Heart right ventricle (tissue), 16 donors: ENCODE measurements at regions not wholly inside any gene's neighbourhood (a gene's known extent, or its start where the extent isn't known, plus 50 kb on each side); places are given as distances from the start of the nearest gene placed in this dataset.

Experiments used
- ATAC-seq, 8 donors: fragments of 200-7000 bp; cut with Tn5 transposase; one replicate each; pipeline ENCODE4 v1.9.1; 2020; ENCODE audit warnings: mild to moderate bottlenecking in 8 of 8, moderate library complexity in 8 of 8, moderate number of reproducible peaks in 1 of 8
- DNase-seq, 2 donors: peaks; one replicate each; pipeline ENCODE4 v3.0.0-alpha.2; 2020
- H3K27ac ChIP-seq, 10 donors: fragments of 200-600 bp; sonication (generic) in 2 of 10; one replicate each; pipeline versions ENCODE4 v1.5.0 to v1.8.0; 2020 to 2022; ENCODE audit warnings: mild to moderate bottlenecking in 3 of 10
- H3K27me3 ChIP-seq, 7 donors: fragments of 200-600 bp; one replicate each; pipeline ENCODE4 v1.8.0; 2021 to 2022; ENCODE audit warnings: mild to moderate bottlenecking in 2 of 7
- H3K36me3 ChIP-seq, 9 donors: fragments of 200-600 bp; sonication (generic) in 1 of 9; one replicate each; pipeline versions ENCODE4 v1.5.0 to v1.8.0; 2020 to 2022; ENCODE audit warnings: mild to moderate bottlenecking in 2 of 9
- H3K4me1 ChIP-seq, 9 donors: fragments of 200-600 bp; sonication (generic) in 1 of 9; one replicate each; pipeline versions ENCODE4 v1.5.0 to v1.8.0; 2020 to 2022; ENCODE audit warnings: mild to moderate bottlenecking in 4 of 9
- H3K4me3 ChIP-seq, 10 donors: fragments of 200-600 bp; sonication (generic) in 2 of 10; one replicate each; pipeline versions ENCODE4 v1.5.0 to v1.8.0; 2020 to 2022; ENCODE audit warnings: mild to moderate bottlenecking in 7 of 10, moderate library complexity in 2 of 10
- H3K9me3 ChIP-seq, 11 donors: fragments of 200-600 bp in 10 of 11; sonication (generic) in 2 of 11; one replicate each; pipeline versions ENCODE4 v1.5.0 to v1.8.0; 2013 to 2022; ENCODE audit warnings: mild to moderate bottlenecking in 2 of 11, control low read depth in 1 of 11, moderate library complexity in 1 of 11
- WGBS, 2 donors: extraction: QIAGEN DNeasy Blood & Tissue Kit; methylation state at CpG; one replicate each; pipeline ENCODE4 v1.1.7; 2013; ENCODE audit warnings: inconsistent platforms in 1 of 2; 5-methylcytosine and 5-hydroxymethylcytosine counted together
- intact Hi-C, 10 donors: fragments of 100-400 bp; cut with DNase I; formaldehyde crosslinking; loops; one replicate each; pipeline versions ENCODE4 v1.11.1 to v1.14.2; 2022
- TF ChIP-seq, protein P1 (sequence below), 9 donors: fragments of 200-600 bp; sonication (generic) in 2 of 9; IDR thresholded peaks; one replicate each; pipeline versions ENCODE4 v1.5.0 to v1.8.0; 2021 to 2022; ENCODE audit warnings: antibody characterized with exemption in 9 of 9, mild to moderate bottlenecking in 5 of 9, moderate library complexity in 1 of 9
- donor health status: Arrhythmogenic right ventricular cardiomyopathy.
- donor health status: ischemic (EF 13 %, LVEDD 7.1; RV severe dilation, severe dysfunction).
- donor health status: healthy with polysubstance abuse.
- donor health status: DM: no; HTN: yes; CAD: no.
- donor health status: DM: no; HTN: no; CAD: no.
- donor health status: ischemic (EF 25% LVEDD 6.9; RV normal size, moderate dysfunction).
- donor health status: ischemic (EF 25% LVEDD 5.7; RV mildly dilated, moderate dysfunction).
- donor health status: healthy.
- donor health status: DM: yes; HTN: yes; CAD: no.
- donor health status: Ischemic cardiomyopathy.
- donor health status: ischemic (EF 35%, LVEDD 5.7; RV mildly dilated, moderate dysfunction).
- donor health status: nonischemic (EF 11% LVEDD 7.7; RV severe dilation, severe dysfunction).
- donor health status: DM: yes; HTN: yes; CAD: no.
- donor health status: PGD.
- donor health status: ischemic (EF 29% LVEDD 5.4; RV normal size, mild dysfunction).
- donor health status: nonischemic (EF 23%, LVEDD 6.1; RV moderate dilation, normal function).

DNA sequence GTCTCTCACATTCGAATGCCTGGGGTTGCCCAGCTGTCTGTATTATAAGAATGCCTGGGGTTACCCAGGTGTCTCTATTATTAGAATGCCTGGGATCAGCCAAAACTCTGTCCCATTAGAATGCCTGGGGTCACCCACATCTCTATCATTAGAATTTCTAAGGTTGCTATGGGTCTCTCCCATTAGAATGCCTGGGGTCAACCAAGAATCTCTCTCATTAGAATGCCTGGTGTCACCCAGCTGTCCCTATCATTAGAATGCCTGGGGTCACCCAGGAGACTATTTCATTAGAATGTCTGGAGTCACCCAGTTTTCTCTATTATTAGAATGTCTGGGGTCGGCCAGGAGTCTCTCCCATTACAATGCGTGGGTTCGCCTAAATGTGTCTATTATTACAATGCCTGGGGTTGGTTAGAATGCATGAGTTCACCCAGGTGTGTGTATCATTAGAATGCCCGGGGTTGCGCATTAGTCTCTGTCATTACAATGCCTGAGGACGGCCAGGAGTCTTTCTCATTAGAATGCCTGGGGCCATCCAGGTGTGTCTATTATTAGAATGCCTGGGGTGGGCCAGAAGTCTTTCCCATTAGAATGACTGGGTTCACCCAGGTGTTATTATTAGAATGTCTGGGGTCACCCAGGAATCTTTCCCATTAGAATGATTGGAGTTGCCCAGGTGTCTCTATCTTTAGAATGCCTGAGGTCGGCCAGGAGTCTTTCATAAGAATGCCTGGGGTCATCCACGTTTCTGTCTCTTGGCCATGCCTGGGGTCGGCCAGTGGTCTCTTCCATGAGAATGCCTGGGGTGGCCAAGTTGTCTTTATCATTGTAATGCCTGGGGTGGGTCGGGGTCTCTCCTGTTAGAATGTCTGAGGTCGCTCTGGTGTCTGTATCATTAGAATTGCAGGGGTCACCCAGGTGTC lies 59.6 kb downstream of the RNF187 start:
- DNase-seq (no peak), ATAC-seq (no peak)
- 76 to 78% methylated on average over 12 of the region's 12 CpGs for WGBS, 2 donors
- peaks cover 0 to 11% (median 0%) of the 10 kb centered on the region in 9 donors for H3K4me1 ChIP-seq
- intact Hi-C loops, result no loop called here
- H3K27me3 ChIP-seq, result peaks cover 0 to 13% (median 0%) of the 10 kb centered on the region in 7 donors
- H3K4me3 ChIP-seq, result no peak overlapping the region
- no peaks in the 10 kb centered on the region for H3K9me3 ChIP-seq
- H3K36me3 ChIP-seq, result no peaks in the 10 kb centered on the region
- TF ChIP-seq, protein P1, sequence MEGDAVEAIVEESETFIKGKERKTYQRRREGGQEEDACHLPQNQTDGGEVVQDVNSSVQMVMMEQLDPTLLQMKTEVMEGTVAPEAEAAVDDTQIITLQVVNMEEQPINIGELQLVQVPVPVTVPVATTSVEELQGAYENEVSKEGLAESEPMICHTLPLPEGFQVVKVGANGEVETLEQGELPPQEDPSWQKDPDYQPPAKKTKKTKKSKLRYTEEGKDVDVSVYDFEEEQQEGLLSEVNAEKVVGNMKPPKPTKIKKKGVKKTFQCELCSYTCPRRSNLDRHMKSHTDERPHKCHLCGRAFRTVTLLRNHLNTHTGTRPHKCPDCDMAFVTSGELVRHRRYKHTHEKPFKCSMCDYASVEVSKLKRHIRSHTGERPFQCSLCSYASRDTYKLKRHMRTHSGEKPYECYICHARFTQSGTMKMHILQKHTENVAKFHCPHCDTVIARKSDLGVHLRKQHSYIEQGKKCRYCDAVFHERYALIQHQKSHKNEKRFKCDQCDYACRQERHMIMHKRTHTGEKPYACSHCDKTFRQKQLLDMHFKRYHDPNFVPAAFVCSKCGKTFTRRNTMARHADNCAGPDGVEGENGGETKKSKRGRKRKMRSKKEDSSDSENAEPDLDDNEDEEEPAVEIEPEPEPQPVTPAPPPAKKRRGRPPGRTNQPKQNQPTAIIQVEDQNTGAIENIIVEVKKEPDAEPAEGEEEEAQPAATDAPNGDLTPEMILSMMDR (IDR thresholded peaks at IDR 0.05), result no peak
- no peak overlapping the region for H3K27ac ChIP-seq

DNA sequence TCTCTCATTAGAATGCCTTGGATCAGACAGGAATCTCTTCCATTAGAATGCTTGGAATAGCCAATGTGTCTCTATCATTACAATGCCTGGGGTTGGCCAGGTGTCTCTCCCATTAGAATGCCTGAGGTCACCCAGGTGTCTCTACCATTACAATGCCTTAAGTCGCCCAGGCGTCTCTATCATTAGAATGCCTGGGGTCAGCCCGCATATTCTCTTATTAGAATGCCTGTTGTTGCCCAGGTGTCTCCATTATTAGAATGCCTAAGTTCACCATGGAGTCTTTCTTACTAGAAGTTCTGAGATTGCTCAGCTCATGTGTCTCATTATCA lies 60.2 kb downstream of the RNF187 start:
- Histone ChIP-seq H3K27me3 (peaks cover 0 to 13% (median 0%) of the 10 kb centered on the region in 7 donors), H3K36me3 (no peaks in the 10 kb centered on the region), H3K27ac (no peak overlapping the region), H3K4me3 (no peak overlapping the region), H3K4me1 (peaks cover 0 to 6% (median 0%) of the 10 kb centered on the region in 9 donors), H3K9me3 (no peaks in the 10 kb centered on the region)
- TF ChIP-seq, protein P1 (IDR thresholded peaks at IDR 0.05), result no peak
- no peak for DNase-seq
- no peak for ATAC-seq
- intact Hi-C loops, result no loop called here
- 71 to 72% methylated on average over 3 of the region's 3 CpGs for WGBS, 2 donors

DNA sequence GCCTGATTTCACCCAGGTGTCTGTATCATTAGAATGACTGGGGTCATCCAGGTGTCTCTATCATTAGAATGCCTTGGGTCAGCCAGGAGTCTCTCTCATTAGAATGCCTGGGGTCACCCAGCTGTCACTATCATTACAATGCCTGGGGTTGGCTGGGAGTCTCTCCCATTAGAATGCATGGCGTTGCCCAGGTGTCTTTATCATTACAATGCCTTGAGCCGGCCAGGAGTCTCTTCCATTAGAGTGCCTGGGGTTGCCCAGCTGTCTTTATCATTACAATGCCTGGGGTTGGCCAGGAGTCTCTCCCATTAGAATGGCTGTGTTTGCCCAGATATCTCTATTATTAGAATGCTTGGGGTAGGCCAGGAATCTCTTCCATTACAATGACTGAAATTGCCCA lies 61.6 kb downstream of the RNF187 start:
- H3K4me1 ChIP-seq, result no peaks in the 10 kb centered on the region
- whole genome bisulfite sequencing, 2 donors, result 19 to 23% methylated on average over 2 of the region's 2 CpGs
- ATAC-seq (no peak), DNase-seq (no peak)
- TF ChIP-seq, protein P1 (IDR thresholded peaks at IDR 0.05), result no peak
- H3K36me3 ChIP-seq, result no peaks in the 10 kb centered on the region
- H3K9me3 ChIP-seq, result no peaks in the 10 kb centered on the region
- H3K27me3 ChIP-seq, result peaks cover 0 to 22% (median 0%) of the 10 kb centered on the region in 7 donors
- H3K4me3 ChIP-seq, result no peak overlapping the region
- intact Hi-C loops, result no loop called here
- H3K27ac ChIP-seq, result no peak overlapping the region

DNA sequence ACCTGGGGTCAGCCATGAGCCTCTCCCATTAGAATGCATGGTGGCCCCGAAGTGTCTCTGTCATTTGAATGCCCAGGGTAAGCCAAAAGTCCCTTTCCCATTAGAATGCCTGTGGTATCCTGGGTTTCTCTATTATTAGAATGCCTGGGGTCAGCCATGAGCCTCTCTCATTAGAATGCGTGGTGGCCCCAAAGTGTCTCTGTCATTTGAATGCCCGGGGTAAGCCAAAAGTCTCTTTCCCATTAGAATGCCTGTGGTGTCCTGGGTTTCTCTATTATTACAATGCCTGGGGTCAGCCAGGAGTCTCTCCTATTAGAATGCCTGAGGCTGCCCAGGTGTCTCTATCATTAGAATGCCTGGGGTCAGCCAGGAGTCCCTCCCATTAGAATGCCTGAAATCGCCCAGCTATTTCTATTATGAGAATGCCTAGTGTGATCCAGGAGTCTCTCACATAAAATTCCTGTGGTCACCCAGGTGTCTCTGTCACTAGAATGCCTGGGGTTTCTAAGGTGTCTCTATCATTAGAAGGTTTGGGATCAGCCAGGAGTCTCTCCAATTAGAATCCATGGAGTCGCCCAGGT lies 65.5 kb downstream of the RNF187 start:
- Histone ChIP-seq H3K9me3 (peaks cover 0 to 24% (median 0%) of the 10 kb centered on the region in 11 donors), H3K27ac (no peak overlapping the region), H3K4me1 (peaks cover 0 to 4% (median 0%) of the 10 kb centered on the region in 9 donors), H3K36me3 (no peaks in the 10 kb centered on the region), H3K27me3 (peaks cover 0 to 25% (median 0%) of the 10 kb centered on the region in 7 donors), H3K4me3 (no peak overlapping the region)
- DNase-seq, result no peak
- TF ChIP-seq, protein P1 (IDR thresholded peaks at IDR 0.05), result no peak
- intact Hi-C loops, result no loop called here
- no peak for ATAC-seq
- 59 to 60% methylated on average over 5 of the region's 5 CpGs for WGBS, 2 donors
